Colonic mucosa (tissue), 4 donors: ENCODE measurements at regions not wholly inside any gene's neighbourhood (a gene's known extent, or its start where the extent isn't known, plus 50 kb on each side); places are given as distances from the start of the nearest gene placed in this dataset.

Experiments
- DNase-seq: peaks from one replicate; pipeline ENCODE4 v3.0.0-alpha.2; 2020
- H3K27ac ChIP-seq: fragments of 200-600 bp; one replicate; pipeline ENCODE4 v1.8.0; 2021
- H3K27me3 ChIP-seq: fragments of 200-600 bp; one replicate; pipeline ENCODE4 v1.8.0; 2021
- H3K36me3 ChIP-seq: fragments of 200-600 bp; one replicate; pipeline ENCODE4 v1.8.0; 2021
- H3K4me1 ChIP-seq: fragments of 200-600 bp; one replicate; pipeline ENCODE4 v1.8.0; 2021; ENCODE audit warnings: mild to moderate bottlenecking
- H3K4me3 ChIP-seq: fragments of 200-600 bp; one replicate; pipeline ENCODE4 v1.8.0; 2021
- H3K9ac ChIP-seq, 2 donors: one replicate each; pipeline ENCODE4 v1.7.0; 2013; ENCODE audit warnings: control low read depth in 2 of 2, low read depth in 2 of 2, low read length in 2 of 2
- H3K9me3 ChIP-seq: fragments of 200-600 bp; one replicate; pipeline ENCODE4 v1.8.0; 2021
- CTCF ChIP-seq: fragments of 200-600 bp; IDR thresholded peaks from one replicate; pipeline ENCODE4 v1.8.0; 2022; ENCODE audit warnings: antibody characterized with exemption, mild to moderate bottlenecking
- intact Hi-C: fragments of 100-400 bp; cut with DNase I; formaldehyde crosslinking; loops from one replicate; pipeline ENCODE4 v1.14.1; 2022
- donor health status: healthy.
- donor health status: DM: no; HTN: no; CAD: no.
- donor health status: DM: no; HTN: no; CAD: no.

GRCh38 chr20:22098511-22098910 lies 393.0 kb downstream of the PAX1 start:
- intact Hi-C loops: no loop called here
- Histone ChIP-seq H3K9ac (no peak overlapping the region), H3K36me3 (no peaks in the 10 kb centered on the region), H3K4me1 (no peaks in the 10 kb centered on the region), H3K9me3 (no peaks in the 10 kb centered on the region), H3K27me3 (no peaks in the 10 kb centered on the region), H3K27ac (no peak overlapping the region), H3K4me3 (no peak overlapping the region)
- TF ChIP-seq CTCF: no peak
- DNase-seq: no peak

- TF ChIP-seq CTCF: no peak
- no peaks in the 10 kb centered on the region for H3K4me1 ChIP-seq
- no peak overlapping the region for H3K9ac ChIP-seq
- H3K4me3 ChIP-seq: no peak overlapping the region
- H3K27me3 ChIP-seq: no peaks in the 10 kb centered on the region
- no peaks in the 10 kb centered on the region for H3K36me3 ChIP-seq
- intact Hi-C loops: no loop called here
- DNase-seq: no peak
- no peak overlapping the region for H3K27ac ChIP-seq
- no peaks in the 10 kb centered on the region for H3K9me3 ChIP-seq
Observed at GRCh38 chr20:22093122-22093521, 387.7 kb downstream of the PAX1 start.

GRCh38 chr20:22088882-22089281 lies 383.4 kb downstream of the PAX1 start:
- no peak overlapping the region for H3K4me3 ChIP-seq
- no peak overlapping the region for H3K27ac ChIP-seq
- no peak for TF ChIP-seq CTCF
- H3K36me3 ChIP-seq: no peaks in the 10 kb centered on the region
- intact Hi-C loops: no loop called here
- H3K9me3 ChIP-seq: no peaks in the 10 kb centered on the region
- no peak overlapping the region for H3K9ac ChIP-seq
- H3K27me3 ChIP-seq: no peaks in the 10 kb centered on the region
- H3K4me1 ChIP-seq: no peaks in the 10 kb centered on the region
- DNase-seq: no peak

GRCh38 chr20:22080985-22081384 lies 375.5 kb downstream of the PAX1 start:
- Histone ChIP-seq H3K4me1 (no peaks in the 10 kb centered on the region), H3K4me3 (no peak overlapping the region), H3K9me3 (no peaks in the 10 kb centered on the region), H3K36me3 (no peaks in the 10 kb centered on the region), H3K9ac (no peak overlapping the region), H3K27me3 (no peaks in the 10 kb centered on the region), H3K27ac (no peak overlapping the region)
- TF ChIP-seq CTCF: no peak
- DNase-seq: no peak
- intact Hi-C loops: no loop called here

GRCh38 chr20:22074635-22075034 lies 369.2 kb downstream of the PAX1 start:
- intact Hi-C loops: no loop called here
- Histone ChIP-seq H3K4me3 (no peak overlapping the region), H3K4me1 (no peaks in the 10 kb centered on the region), H3K9me3 (no peaks in the 10 kb centered on the region), H3K36me3 (no peaks in the 10 kb centered on the region), H3K9ac (no peak overlapping the region), H3K27me3 (no peaks in the 10 kb centered on the region), H3K27ac (no peak overlapping the region)
- TF ChIP-seq CTCF: no peak
- no peak for DNase-seq

- Histone ChIP-seq H3K27me3 (no peaks in the 10 kb centered on the region), H3K4me3 (no peak overlapping the region), H3K4me1 (no peaks in the 10 kb centered on the region), H3K36me3 (no peaks in the 10 kb centered on the region), H3K9ac (no peak overlapping the region), H3K27ac (no peak overlapping the region), H3K9me3 (no peaks in the 10 kb centered on the region)
- no peak for TF ChIP-seq CTCF
- intact Hi-C loops: no loop called here
- no peak for DNase-seq
Observed at GRCh38 chr20:22071841-22072240, 366.4 kb downstream of the PAX1 start.
